H9 (cell line): ENCODE measurements at regions not wholly inside any gene's neighbourhood (a gene's known extent, or its start where the extent isn't known, plus 50 kb on each side); places are given as distances from the start of the nearest gene placed in this dataset.

Experiments
- DNase-seq: peaks from one replicate; pipeline ENCODE4 v3.0.0-alpha.2; 2017
- H2AFZ ChIP-seq: one replicate; pipeline ENCODE4 v1.6.1; 2013; ENCODE audit warnings: mild to moderate bottlenecking, low read length, control low read depth, moderate library complexity
- H2AK5ac ChIP-seq: 2 replicates; pipeline ENCODE4 v1.6.1; 2013; ENCODE audit warnings: low read length, control low read depth, mixed read lengths; ENCODE audit not compliant: insufficient read length
- H2BK120ac ChIP-seq: one replicate; pipeline ENCODE4 v1.6.1; 2013; ENCODE audit warnings: low read depth, mild to moderate bottlenecking, low read length, control low read depth, inconsistent platforms; ENCODE audit not compliant: poor library complexity, severe bottlenecking
- H2BK12ac ChIP-seq: 2 replicates; pipeline ENCODE4 v1.6.1; 2013; ENCODE audit warnings: low read length, control low read depth, mixed read lengths, low read depth; ENCODE audit not compliant: insufficient read length
- H2BK15ac ChIP-seq: 2 replicates; pipeline ENCODE4 v1.6.1; 2013; ENCODE audit warnings: low read depth, low read length, control low read depth
- H2BK20ac ChIP-seq: one replicate; pipeline ENCODE4 v1.6.1; 2013; ENCODE audit warnings: low read depth, mild to moderate bottlenecking, low read length, control low read depth, inconsistent platforms; ENCODE audit not compliant: poor library complexity, severe bottlenecking
- H2BK5ac ChIP-seq: 2 replicates; pipeline ENCODE4 v1.6.1; 2013; ENCODE audit warnings: low read length, control low read depth, mixed read lengths; ENCODE audit not compliant: insufficient read length
- H3K14ac ChIP-seq: 2 replicates; pipeline ENCODE4 v1.6.1; 2013; ENCODE audit warnings: low read length, control low read depth; ENCODE audit not compliant: insufficient read depth
- H3K18ac ChIP-seq: 2 replicates; pipeline ENCODE4 v1.6.1; 2013; ENCODE audit warnings: low read depth, mild to moderate bottlenecking, mixed read lengths, low read length, control low read depth; ENCODE audit not compliant: insufficient read length
- H3K23ac ChIP-seq: 2 replicates; pipeline ENCODE4 v1.6.1; 2013; ENCODE audit warnings: low read length, control low read depth, mixed read lengths, low read depth; ENCODE audit not compliant: insufficient read length
- H3K23me2 ChIP-seq: 2 replicates; pipeline ENCODE4 v1.6.1; 2013; ENCODE audit warnings: low read depth, mild to moderate bottlenecking, mixed read lengths, low read length, control low read depth; ENCODE audit not compliant: insufficient read length, poor library complexity, severe bottlenecking
- H3K27ac ChIP-seq: 2 replicates; pipeline ENCODE4 v1.5.1; 2013; ENCODE audit warnings: low read length, control low read depth, mixed read lengths, low read depth; ENCODE audit not compliant: insufficient read length
- H3K27me3 ChIP-seq: 2 replicates; pipeline ENCODE4 v1.6.1; 2013; ENCODE audit warnings: low read length, control low read depth, inconsistent platforms; ENCODE audit not compliant: insufficient read depth
- H3K4ac ChIP-seq: 2 replicates; pipeline ENCODE4 v1.6.1; 2013; ENCODE audit warnings: low read depth, mild to moderate bottlenecking, control low read depth, inconsistent platforms, low read length, moderate library complexity
- H3K4me1 ChIP-seq: 2 replicates; pipeline ENCODE4 v1.6.1; 2013; ENCODE audit warnings: low read length, control low read depth, inconsistent platforms; ENCODE audit not compliant: insufficient read depth
- H3K4me2 ChIP-seq: 2 replicates; pipeline ENCODE4 v1.6.1; 2013; ENCODE audit warnings: low read length, control low read depth, mixed read lengths; ENCODE audit not compliant: insufficient read length, insufficient read depth
- H3K56ac ChIP-seq: 2 replicates; pipeline ENCODE4 v1.6.1; 2013; ENCODE audit warnings: low read depth, mild to moderate bottlenecking, mixed read lengths, low read length, control low read depth; ENCODE audit not compliant: insufficient read length
- H3K79me1 ChIP-seq: 2 replicates; pipeline ENCODE4 v1.6.1; 2013; ENCODE audit warnings: low read depth, mild to moderate bottlenecking, moderate library complexity, low read length, control low read depth, inconsistent platforms; ENCODE audit not compliant: insufficient read depth, poor library complexity, severe bottlenecking
- H3K79me2 ChIP-seq: 2 replicates; pipeline ENCODE4 v1.6.1; 2013; ENCODE audit warnings: low read length, control low read depth, inconsistent platforms; ENCODE audit not compliant: insufficient read depth
- H3K9ac ChIP-seq: 2 replicates; pipeline ENCODE4 v1.6.1; 2013; ENCODE audit warnings: low read length, control low read depth, mixed read lengths; ENCODE audit not compliant: insufficient read length; ENCODE audit errors: extremely low read depth
- H3K9me3 ChIP-seq: one replicate; pipeline ENCODE4 v1.6.1; 2013; ENCODE audit warnings: low read depth, low read length, inconsistent platforms; ENCODE audit not compliant: control insufficient read depth
- H3T11ph ChIP-seq: one replicate; pipeline ENCODE4 v1.6.1; 2013; ENCODE audit warnings: mild to moderate bottlenecking, low read length, control low read depth, inconsistent platforms
- H4K20me1 ChIP-seq: one replicate; pipeline ENCODE4 v1.6.1; 2013; ENCODE audit not compliant: control insufficient read depth, insufficient read length, insufficient read depth
- H4K5ac ChIP-seq: 2 replicates; pipeline ENCODE4 v1.6.1; 2013; ENCODE audit warnings: low read depth, mild to moderate bottlenecking, mixed read lengths, low read length, control low read depth; ENCODE audit not compliant: insufficient read length
- H4K8ac ChIP-seq: replicated peaks from 2 replicates; pipeline ENCODE4 v1.6.1; 2013; ENCODE audit warnings: low read length, control low read depth, mixed read lengths, low read depth; ENCODE audit not compliant: insufficient read length
- H4K91ac ChIP-seq: 2 replicates; pipeline ENCODE4 v1.6.1; 2013; ENCODE audit warnings: low read depth, mild to moderate bottlenecking, moderate library complexity, mixed read lengths, low read length, control low read depth; ENCODE audit not compliant: insufficient read length
- H3K27ac Mint-ChIP-seq, 3 experiments: 2 replicates in 2 of 3; 3 replicates in 1 of 3; pipeline ENCODE4 v1.8.0; 2020 to 2021; ENCODE audit warnings: mixed read lengths in 3 of 3, mild to moderate bottlenecking in 1 of 3, moderate library complexity in 1 of 3
- H3K27me3 Mint-ChIP-seq: 2 replicates; pipeline ENCODE4 v1.8.0; 2021; ENCODE audit warnings: low read depth, mild to moderate bottlenecking, moderate library complexity, mixed read lengths
- H3K36me3 Mint-ChIP-seq, 3 experiments: 2 replicates in 2 of 3; 3 replicates in 1 of 3; pipeline ENCODE4 v1.8.0; 2020 to 2021; ENCODE audit warnings: low read depth in 3 of 3, mixed read lengths in 3 of 3; ENCODE audit not compliant: insufficient read depth in 1 of 3
- H3K4me1 Mint-ChIP-seq, 2 experiments: 2 replicates each; pipeline ENCODE4 v1.8.0; 2020; ENCODE audit warnings: mixed read lengths in 2 of 2
- H3K4me3 Mint-ChIP-seq, 2 experiments: 2 replicates in 1 of 2; 3 replicates in 1 of 2; pipeline ENCODE4 v1.8.0; 2020 to 2021; ENCODE audit warnings: mild to moderate bottlenecking in 2 of 2, mixed read lengths in 2 of 2, moderate library complexity in 1 of 2
- H3K9me3 Mint-ChIP-seq, 2 experiments: 2 replicates in 1 of 2; 3 replicates in 1 of 2; pipeline ENCODE4 v1.8.0; 2020; ENCODE audit warnings: mild to moderate bottlenecking in 2 of 2, mixed read lengths in 2 of 2, moderate library complexity in 1 of 2
- CTCF ChIP-seq: fragments of 200-600 bp; sonication (generic); conservative IDR thresholded peaks from 3 replicates; pipeline ENCODE4 v1.8.0; 2021; ENCODE audit warnings: antibody characterized with exemption, mild to moderate bottlenecking
- WGBS: extraction: QIAGEN DNeasy Blood & Tissue Kit; methylation state at CpG from one replicate; pipeline ENCODE4 v1.1.7; 2013; ENCODE audit warnings: missing lambda C conversion rate, low lambda C conversion rate, mixed read lengths; ENCODE audit not compliant: insufficient read length; ENCODE audit errors: extremely low coverage; 5-methylcytosine and 5-hydroxymethylcytosine counted together

- H3K79me2 ChIP-seq, result no peaks in the 10 kb centered on the region
- H2BK120ac ChIP-seq, result no peak overlapping the region
- H4K91ac ChIP-seq, result no peak overlapping the region
- H3T11ph ChIP-seq, result no peak overlapping the region
- no peak overlapping the region for H2AFZ ChIP-seq
- H3K14ac ChIP-seq, result no peak overlapping the region
- H2AK5ac ChIP-seq, result no peak overlapping the region
- H3K23ac ChIP-seq, result no peak overlapping the region
- no peak overlapping the region for H2BK5ac ChIP-seq
- DNase-seq, result no peak
- H2BK15ac ChIP-seq, result no peak overlapping the region
- H4K5ac ChIP-seq, result no peak overlapping the region
- no peak for TF ChIP-seq CTCF
- Mint-ChIP-seq H3K27ac (no peak overlapping the region), H3K9me3 (peaks cover 4 to 5% of the 10 kb centered on the region in 2 experiments; a peak in 2 of 5 replicates), H3K27me3 (peaks cover 92% of the 10 kb centered on the region), H3K4me3 (no peak overlapping the region), H3K36me3 (no peaks in the 10 kb centered on the region), H3K4me1 (no peaks in the 10 kb centered on the region)
- no peak overlapping the region for H3K9ac ChIP-seq
- H3K27me3 ChIP-seq, result no peaks in the 10 kb centered on the region; the same call in none of the 2 replicates
- H3K56ac ChIP-seq, result no peak overlapping the region
- H3K9me3 ChIP-seq, result no peaks in the 10 kb centered on the region
- H3K23me2 ChIP-seq, result no peaks in the 10 kb centered on the region
- H3K4me2 ChIP-seq, result no peak overlapping the region
- no peak overlapping the region for H3K18ac ChIP-seq
- no peak overlapping the region for H3K27ac ChIP-seq
- H2BK12ac ChIP-seq, result no peak overlapping the region
- H3K79me1 ChIP-seq, result no peaks in the 10 kb centered on the region
- H2BK20ac ChIP-seq, result no peak overlapping the region
- H3K4ac ChIP-seq, result no peak overlapping the region
- no peak overlapping the region for H4K8ac ChIP-seq
- H4K20me1 ChIP-seq, result no peaks in the 10 kb centered on the region
- whole genome bisulfite sequencing, result no CpG with 5 or more reads among the region's 8 CpGs
- no peaks in the 10 kb centered on the region for H3K4me1 ChIP-seq
These were observed 87.4 kb downstream of the IGLL5 start for GRCh38 chr22:22974795-22975580.
